Esophagus squamous epithelium (tissue), 4 donors: ENCODE measurements at regions not wholly inside any gene's neighbourhood (a gene's known extent, or its start where the extent isn't known, plus 50 kb on each side); places are given as distances from the start of the nearest gene placed in this dataset.

Source experiments
- CTCF ChIP-seq, 6 experiments: fragments of 450-650 bp in 4 of 6; fragments of 200-600 bp in 2 of 6; sonication (generic) in 2 of 6; IDR thresholded peaks; one replicate each; pipeline ENCODE4 v1.5.1; 2016 to 2019; ENCODE audit warnings: antibody characterized with exemption in 6 of 6, mild to moderate bottlenecking in 4 of 6, moderate library complexity in 4 of 6
- POLR2A ChIP-seq, 4 donors: fragments of 450-650 bp; IDR thresholded peaks; one replicate each; pipeline ENCODE4 v1.6.1; 2017; ENCODE audit warnings: antibody characterized with exemption in 4 of 4, mild to moderate bottlenecking in 4 of 4, moderate library complexity in 3 of 4

- TF ChIP-seq CTCF (IDR thresholded peaks at IDR 0.05) (no peak), POLR2A (IDR thresholded peaks at IDR 0.05) (no peak)
Observed at GRCh38 chr3:28036599-28037575, 204.5 kb upstream of the CMC1 start.
